ENCODE measurements at regions not wholly inside any gene's neighbourhood (a gene's known extent, or its start where the extent isn't known, plus 50 kb on each side); places are given as distances from the start of the nearest gene placed in this dataset.

DNA sequence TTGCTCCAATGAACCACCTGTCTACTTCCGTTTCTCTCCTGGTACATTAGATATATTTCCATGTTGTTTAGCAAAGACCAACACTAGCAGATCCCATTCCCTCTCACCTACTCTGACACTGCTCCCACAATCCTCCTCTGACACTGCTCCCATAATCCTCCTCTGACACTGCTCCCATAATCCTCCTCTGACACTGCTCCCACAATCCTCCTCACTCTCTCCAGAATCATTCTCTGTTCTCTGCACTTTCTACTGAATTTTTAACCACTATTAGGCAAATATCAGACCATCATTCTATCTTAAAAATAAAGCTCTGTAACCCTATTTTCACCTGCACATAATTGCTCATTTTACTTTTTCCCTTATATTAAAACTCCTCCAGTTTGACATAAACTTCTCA, 578.5 kb upstream of the PCDH20 start:
- DNase-seq (ENCODE audit: insufficient read length, low spot score, missing footprints): no peak
- no peaks in the 10 kb centered on the region for H3K36me3 ChIP-seq (ENCODE audit: insufficient read depth, low read length)

DNA sequence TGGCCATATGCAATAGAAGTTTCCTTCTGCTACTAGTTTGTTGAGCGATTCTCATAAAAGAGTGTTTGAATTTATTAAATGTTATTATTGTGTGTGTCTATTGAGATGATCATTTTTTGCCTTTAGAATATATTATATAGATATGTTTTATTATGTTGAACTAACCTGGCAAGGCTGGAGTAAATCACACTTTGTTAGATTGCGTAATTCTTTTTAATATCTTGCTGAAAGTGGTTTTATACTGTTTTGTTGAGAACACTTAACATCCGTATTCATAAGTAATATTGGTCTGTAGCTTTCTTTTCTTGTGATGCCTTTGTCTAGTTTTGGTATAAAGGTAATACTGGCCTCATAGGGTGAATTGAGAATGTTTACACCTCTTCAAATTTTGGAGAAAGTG, 574.3 kb upstream of the PCDH20 start:
- Histone ChIP-seq H3K9me3 (ENCODE audit: low read depth, low read length) (no peaks in the 10 kb centered on the region), H3K36me3 (ENCODE audit: insufficient read depth, low read length) (no peaks in the 10 kb centered on the region), H3K27ac (ENCODE audit: low read depth, low read length) (no peak overlapping the region), H3K4me1 (ENCODE audit: insufficient read depth, low read length) (no peaks in the 10 kb centered on the region), H4K20me1 (ENCODE audit: insufficient read depth, low read length) (no peaks in the 10 kb centered on the region), H3K27me3 (ENCODE audit: insufficient read depth, low read length) (no peaks in the 10 kb centered on the region), H3K4me3 (ENCODE audit: insufficient read depth, low read length) (no peak overlapping the region), H3K4me2 (ENCODE audit: insufficient read depth, low read length) (no peak overlapping the region), H3K79me2 (ENCODE audit: insufficient read depth, low read length) (no peaks in the 10 kb centered on the region), H2AFZ (ENCODE audit: low read length) (no peak overlapping the region)
- TF ChIP-seq, protein P1, sequence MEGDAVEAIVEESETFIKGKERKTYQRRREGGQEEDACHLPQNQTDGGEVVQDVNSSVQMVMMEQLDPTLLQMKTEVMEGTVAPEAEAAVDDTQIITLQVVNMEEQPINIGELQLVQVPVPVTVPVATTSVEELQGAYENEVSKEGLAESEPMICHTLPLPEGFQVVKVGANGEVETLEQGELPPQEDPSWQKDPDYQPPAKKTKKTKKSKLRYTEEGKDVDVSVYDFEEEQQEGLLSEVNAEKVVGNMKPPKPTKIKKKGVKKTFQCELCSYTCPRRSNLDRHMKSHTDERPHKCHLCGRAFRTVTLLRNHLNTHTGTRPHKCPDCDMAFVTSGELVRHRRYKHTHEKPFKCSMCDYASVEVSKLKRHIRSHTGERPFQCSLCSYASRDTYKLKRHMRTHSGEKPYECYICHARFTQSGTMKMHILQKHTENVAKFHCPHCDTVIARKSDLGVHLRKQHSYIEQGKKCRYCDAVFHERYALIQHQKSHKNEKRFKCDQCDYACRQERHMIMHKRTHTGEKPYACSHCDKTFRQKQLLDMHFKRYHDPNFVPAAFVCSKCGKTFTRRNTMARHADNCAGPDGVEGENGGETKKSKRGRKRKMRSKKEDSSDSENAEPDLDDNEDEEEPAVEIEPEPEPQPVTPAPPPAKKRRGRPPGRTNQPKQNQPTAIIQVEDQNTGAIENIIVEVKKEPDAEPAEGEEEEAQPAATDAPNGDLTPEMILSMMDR (IDR thresholded peaks at IDR 0.05; ENCODE audit: extremely low read depth, low read depth, low read length): no peak
- DNase-seq (ENCODE audit: insufficient read length, low spot score, missing footprints): no peak

More for the DNA sequence above, 578.5 kb upstream of the PCDH20 start:
- Histone ChIP-seq H3K27ac (ENCODE audit: low read depth, low read length) (no peak overlapping the region), H4K20me1 (ENCODE audit: insufficient read depth, low read length) (no peaks in the 10 kb centered on the region), H3K79me2 (ENCODE audit: insufficient read depth, low read length) (no peaks in the 10 kb centered on the region), H3K4me2 (ENCODE audit: insufficient read depth, low read length) (no peak overlapping the region), H2AFZ (ENCODE audit: low read length) (no peak overlapping the region), H3K4me3 (ENCODE audit: insufficient read depth, low read length) (no peak overlapping the region), H3K9me3 (ENCODE audit: low read depth, low read length) (no peaks in the 10 kb centered on the region), H3K4me1 (ENCODE audit: insufficient read depth, low read length) (no peaks in the 10 kb centered on the region), H3K27me3 (ENCODE audit: insufficient read depth, low read length) (no peaks in the 10 kb centered on the region)
- TF ChIP-seq, protein P1 (IDR thresholded peaks at IDR 0.05; ENCODE audit: extremely low read depth, low read depth, low read length): no peak

DNA sequence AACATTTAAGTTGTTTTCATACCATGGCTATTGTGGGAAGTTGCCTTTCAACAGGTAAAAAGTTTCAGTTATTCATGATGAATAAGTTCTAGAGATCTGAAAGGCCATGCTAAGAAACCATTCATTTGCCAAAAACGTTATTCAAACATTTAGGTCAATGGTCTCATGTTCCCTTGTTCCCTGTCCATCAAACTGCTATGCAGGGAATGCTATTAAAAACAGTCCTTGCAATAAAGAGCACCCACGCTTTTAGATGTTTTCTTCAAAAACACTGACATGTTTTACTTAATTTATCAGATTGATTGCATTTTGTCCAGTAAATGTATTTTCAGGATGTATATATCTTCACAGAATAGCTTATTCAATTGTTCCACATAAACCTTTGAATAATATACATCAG, 573.2 kb upstream of the PCDH20 start:
- Histone ChIP-seq H2AFZ (ENCODE audit: low read length) (no peak overlapping the region), H3K27ac (ENCODE audit: low read depth, low read length) (no peak overlapping the region), H3K9me3 (ENCODE audit: low read depth, low read length) (no peaks in the 10 kb centered on the region), H3K4me3 (ENCODE audit: insufficient read depth, low read length) (no peak overlapping the region), H3K36me3 (ENCODE audit: insufficient read depth, low read length) (no peaks in the 10 kb centered on the region), H3K4me1 (ENCODE audit: insufficient read depth, low read length) (no peaks in the 10 kb centered on the region), H3K79me2 (ENCODE audit: insufficient read depth, low read length) (no peaks in the 10 kb centered on the region), H3K27me3 (ENCODE audit: insufficient read depth, low read length) (no peaks in the 10 kb centered on the region), H3K4me2 (ENCODE audit: insufficient read depth, low read length) (no peak overlapping the region), H4K20me1 (ENCODE audit: insufficient read depth, low read length) (no peaks in the 10 kb centered on the region)
- no peak for DNase-seq (ENCODE audit: insufficient read length, low spot score, missing footprints)
- TF ChIP-seq, protein P1 (IDR thresholded peaks at IDR 0.05; ENCODE audit: extremely low read depth, low read depth, low read length): no peak

DNA sequence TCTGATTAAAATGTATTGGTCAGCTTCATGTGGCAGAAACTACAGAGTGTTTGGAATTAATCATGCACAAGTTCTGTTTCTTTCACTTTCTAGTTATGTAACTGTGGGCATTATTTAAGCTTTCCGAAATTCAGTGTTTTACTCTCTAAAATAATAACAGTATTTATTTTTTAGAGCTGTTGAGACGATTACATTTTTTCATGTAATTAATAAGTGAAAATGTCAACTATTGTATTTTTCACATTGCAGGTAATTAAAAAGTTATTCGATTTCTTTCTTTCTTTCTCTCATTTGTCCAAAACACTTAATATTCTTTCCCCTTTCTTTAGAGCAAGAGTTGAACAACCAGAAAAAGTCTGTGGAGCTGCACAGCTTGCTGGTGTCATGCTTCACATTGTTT, 559.4 kb upstream of the PCDH20 start:
- DNase-seq (ENCODE audit: insufficient read length, low spot score, missing footprints): no peak

More for the DNA sequence above, 559.4 kb upstream of the PCDH20 start:
- no peaks in the 10 kb centered on the region for H3K27me3 ChIP-seq (ENCODE audit: insufficient read depth, low read length)
- no peaks in the 10 kb centered on the region for H4K20me1 ChIP-seq (ENCODE audit: insufficient read depth, low read length)
- no peak overlapping the region for H3K4me3 ChIP-seq (ENCODE audit: insufficient read depth, low read length)
- H3K36me3 ChIP-seq (ENCODE audit: insufficient read depth, low read length): no peaks in the 10 kb centered on the region
- H3K79me2 ChIP-seq (ENCODE audit: insufficient read depth, low read length): no peaks in the 10 kb centered on the region
- H3K4me2 ChIP-seq (ENCODE audit: insufficient read depth, low read length): no peak overlapping the region
- H3K9me3 ChIP-seq (ENCODE audit: low read depth, low read length): no peaks in the 10 kb centered on the region
- no peak overlapping the region for H2AFZ ChIP-seq (ENCODE audit: low read length)
- no peak overlapping the region for H3K27ac ChIP-seq (ENCODE audit: low read depth, low read length)
- TF ChIP-seq, protein P1 (IDR thresholded peaks at IDR 0.05; ENCODE audit: extremely low read depth, low read depth, low read length): no peak
- H3K4me1 ChIP-seq (ENCODE audit: insufficient read depth, low read length): no peaks in the 10 kb centered on the region

Measured in osteoblast (primary cell).